ENCODE measurements at regions not wholly inside any gene's neighbourhood (a gene's known extent, or its start where the extent isn't known, plus 50 kb on each side); places are given as distances from the start of the nearest gene placed in this dataset.

DNA sequence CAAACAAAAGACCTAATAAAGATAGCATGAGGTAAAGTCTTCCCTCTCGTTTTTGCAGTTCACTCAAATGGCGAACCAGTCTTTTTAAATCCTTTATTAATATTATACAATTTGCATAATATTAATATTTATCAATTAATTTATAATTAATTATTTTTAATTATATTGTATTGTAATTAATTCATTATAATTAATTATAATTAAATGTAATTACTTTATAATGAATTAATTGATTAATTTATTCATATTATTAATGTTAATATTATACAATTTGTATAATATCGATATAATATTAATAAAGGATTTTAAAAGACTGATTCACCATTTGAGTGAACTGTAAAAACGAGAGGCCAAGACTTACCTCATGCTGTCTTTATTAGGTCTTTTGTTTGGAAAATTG, 1045.4 kb upstream of the CADM2 start:
- intact Hi-C loops (cut with micrococcal nuclease): no loop called here

GRCh38 chr3:83926291-83926690, 1032.5 kb upstream of the CADM2 start:
- no peak for TF ChIP-seq CTCF (conservative IDR thresholded peaks at IDR 0.05; ENCODE audit: low read depth, low read length)
- TF ChIP-seq EZH2phosphoT487 (IDR thresholded peaks at IDR 0.05; ENCODE audit: borderline replicate concordance, low read length): no peak
- TF ChIP-seq EZH2 (IDR thresholded peaks at IDR 0.05; ENCODE audit: low read length, unreplicated experiment): no peak
- ChIA-PET CTCF (no interaction called here), POLR2A (ENCODE audit: unreplicated experiment) (no interaction called here)
- Histone ChIP-seq H3K9me3 (ENCODE audit: low read length) (peaks cover 9% of the 10 kb centered on the region), H3K36me3 (ENCODE audit: low read depth, low read length) (peaks cover 11% of the 10 kb centered on the region; the same call in 1 of the 2 replicates), H3K27me3 (ENCODE audit: low read length) (no peaks in the 10 kb centered on the region), H2AFZ (ENCODE audit: low read length) (no peak overlapping the region), H3F3A (ENCODE audit: low read length, unreplicated experiment) (no peaks in the 10 kb centered on the region), H3K27ac (ENCODE audit: low read length) (no peak overlapping the region), H3K4me2 (ENCODE audit: low read length) (no peak overlapping the region), H3K9ac (ENCODE audit: low read length) (no peak overlapping the region), H4K20me1 (ENCODE audit: low read length) (no peaks in the 10 kb centered on the region), H3K9me2 (replicated peaks; ENCODE audit: low read length) (no peaks in the 10 kb centered on the region), H3K4me3 (ENCODE audit: low read length) (no peak overlapping the region), H3K79me2 (ENCODE audit: low read length) (no peaks in the 10 kb centered on the region), H3K4me1 (ENCODE audit: insufficient read depth, low read length) (peaks cover 7% of the 10 kb centered on the region; the same call in 1 of the 2 replicates)
- DNase-seq (no peak), ATAC-seq (no peak)
- no TSS peak for BruUV-seq (replicated peaks)
- intact Hi-C loops (cut with micrococcal nuclease): no loop called here

More for the DNA sequence above, 1045.4 kb upstream of the CADM2 start:
- BruUV-seq (replicated peaks): no TSS peak
- Histone ChIP-seq H3K4me1 (ENCODE audit: insufficient read depth, low read length) (no peaks in the 10 kb centered on the region), H3F3A (ENCODE audit: low read length, unreplicated experiment) (no peaks in the 10 kb centered on the region), H4K20me1 (ENCODE audit: low read length) (no peaks in the 10 kb centered on the region), H3K9me3 (ENCODE audit: low read length) (no peaks in the 10 kb centered on the region), H3K27me3 (ENCODE audit: low read length) (no peaks in the 10 kb centered on the region), H3K79me2 (ENCODE audit: low read length) (no peaks in the 10 kb centered on the region), H3K4me2 (ENCODE audit: low read length) (no peak overlapping the region), H3K9ac (ENCODE audit: low read length) (no peak overlapping the region), H3K27ac (ENCODE audit: low read length) (no peak overlapping the region), H2AFZ (ENCODE audit: low read length) (no peak overlapping the region), H3K4me3 (ENCODE audit: low read length) (no peak overlapping the region), H3K36me3 (ENCODE audit: low read depth, low read length) (no peaks in the 10 kb centered on the region), H3K9me2 (replicated peaks; ENCODE audit: low read length) (no peaks in the 10 kb centered on the region)
- POLR2A ChIA-PET (ENCODE audit: unreplicated experiment): no interaction called here
- no peak for TF ChIP-seq CTCF (conservative IDR thresholded peaks at IDR 0.05; ENCODE audit: low read depth, low read length)
- no peak for TF ChIP-seq EZH2 (IDR thresholded peaks at IDR 0.05; ENCODE audit: low read length, unreplicated experiment)
- TF ChIP-seq EZH2phosphoT487 (IDR thresholded peaks at IDR 0.05; ENCODE audit: borderline replicate concordance, low read length): no peak
- DNase-seq: no peak
- CTCF ChIA-PET: no interaction called here
- no peak for ATAC-seq

DNA sequence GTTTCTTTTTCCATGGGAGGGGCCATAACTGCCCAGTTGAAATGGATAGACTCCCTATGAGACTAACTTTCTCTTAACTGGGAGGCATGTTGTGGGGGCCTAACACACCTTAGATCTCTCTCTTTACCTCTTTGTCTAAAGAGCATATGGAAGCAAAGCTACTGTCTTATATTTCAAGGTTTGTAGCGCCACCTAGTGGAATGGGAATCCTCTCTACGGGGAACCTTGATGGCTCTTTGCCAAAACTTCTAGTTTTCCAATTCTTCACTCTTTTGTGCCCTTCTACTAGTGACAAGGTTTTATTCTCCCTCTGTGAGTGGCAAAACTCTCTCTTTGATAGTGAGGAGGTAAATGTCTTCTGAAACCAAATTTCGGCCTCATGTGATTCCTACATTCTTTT, 1030.4 kb upstream of the CADM2 start:
- Histone ChIP-seq H3K36me3 (ENCODE audit: low read depth, low read length) (peaks cover 15% of the 10 kb centered on the region; the same call in 1 of the 2 replicates), H3K27me3 (ENCODE audit: low read length) (no peaks in the 10 kb centered on the region), H3K27ac (ENCODE audit: low read length) (no peak overlapping the region), H3K9ac (ENCODE audit: low read length) (no peak overlapping the region), H4K20me1 (ENCODE audit: low read length) (no peaks in the 10 kb centered on the region), H3K4me3 (ENCODE audit: low read length) (no peak overlapping the region), H3K9me2 (replicated peaks; ENCODE audit: low read length) (no peaks in the 10 kb centered on the region), H3K4me2 (ENCODE audit: low read length) (no peak overlapping the region), H3K9me3 (ENCODE audit: low read length) (peaks cover 14% of the 10 kb centered on the region), H3K79me2 (ENCODE audit: low read length) (no peaks in the 10 kb centered on the region), H3F3A (ENCODE audit: low read length, unreplicated experiment) (no peaks in the 10 kb centered on the region), H2AFZ (ENCODE audit: low read length) (no peak overlapping the region), H3K4me1 (ENCODE audit: insufficient read depth, low read length) (no peaks in the 10 kb centered on the region)
- CTCF ChIA-PET: no interaction called here
- DNase-seq (peak; percentile 71), ATAC-seq (no peak)
- BruUV-seq (replicated peaks): no TSS peak
- POLR2A ChIA-PET (ENCODE audit: unreplicated experiment): no interaction called here
- intact Hi-C loops (cut with micrococcal nuclease): no loop called here
- TF ChIP-seq CTCF (conservative IDR thresholded peaks at IDR 0.05; ENCODE audit: low read depth, low read length) (peak; percentile 69), EZH2phosphoT487 (IDR thresholded peaks at IDR 0.05; ENCODE audit: borderline replicate concordance, low read length) (no peak), EZH2 (IDR thresholded peaks at IDR 0.05; ENCODE audit: low read length, unreplicated experiment) (no peak)
